Kidney (tissue), 13 donors: ENCODE measurements at regions not wholly inside any gene's neighbourhood (a gene's known extent, or its start where the extent isn't known, plus 50 kb on each side); places are given as distances from the start of the nearest gene placed in this dataset.

Experiments used
- DNase-seq, 5 donors: peaks; one replicate each; pipeline ENCODE4 v3.0.0-alpha.2; 2013 to 2020
- FAIRE-seq: peaks from 2 replicates; lab custom pipeline; 2012; peaks lifted over from hg19 to GRCh38; lab: Jason Lieb, UNC
- H3K27ac ChIP-seq, 2 donors: one replicate each; pipeline ENCODE4 v1.7.0; 2013; ENCODE audit warnings: low read depth in 2 of 2, low read length in 2 of 2, inconsistent platforms in 1 of 2
- H3K27me3 ChIP-seq: one replicate; pipeline ENCODE4 v1.7.1; 2013; ENCODE audit warnings: low read length, inconsistent platforms; ENCODE audit not compliant: control insufficient read depth, insufficient read depth
- H3K36me3 ChIP-seq, 3 donors: one replicate each; pipeline versions ENCODE4 v1.7.0 to v1.7.1; 2013; ENCODE audit warnings: low read length in 3 of 3, control low read depth in 1 of 3, inconsistent platforms in 1 of 3; ENCODE audit not compliant: insufficient read depth in 3 of 3, control insufficient read depth in 2 of 3
- H3K4me1 ChIP-seq, 3 donors: one replicate each; pipeline versions ENCODE4 v1.7.0 to v1.7.1; 2013; ENCODE audit warnings: low read length in 3 of 3, inconsistent platforms in 1 of 3, low read depth in 1 of 3; ENCODE audit not compliant: control insufficient read depth in 2 of 3, insufficient read depth in 2 of 3
- H3K4me3 ChIP-seq, 3 donors: one replicate each; pipeline versions ENCODE4 v1.7.0 to v1.8.1; 2013; ENCODE audit warnings: low read length in 3 of 3, control low read depth in 1 of 3, inconsistent platforms in 1 of 3
- H3K9ac ChIP-seq, 3 donors: one replicate each; pipeline versions ENCODE4 v1.7.0 to v1.7.1; 2013; ENCODE audit warnings: low read length in 3 of 3, control low read depth in 1 of 3, inconsistent platforms in 1 of 3
- H3K9me3 ChIP-seq, 3 donors: one replicate each; pipeline versions ENCODE4 v1.7.0 to v1.7.1; 2013; ENCODE audit warnings: low read length in 3 of 3, control low read depth in 1 of 3, inconsistent platforms in 1 of 3; ENCODE audit not compliant: control insufficient read depth in 2 of 3, insufficient read depth in 1 of 3
- CTCF ChIP-seq: IDR thresholded peaks from 3 replicates; pipeline ENCODE4 v1.5.1; 2012; ENCODE audit warnings: mild to moderate bottlenecking, moderate library complexity, borderline replicate concordance; ENCODE audit not compliant: insufficient read depth; ENCODE audit errors: extremely low read depth
- intact Hi-C: fragments of 100-400 bp; cut with DNase I; formaldehyde crosslinking; loops from one replicate; pipeline ENCODE4 v1.11.1; 2022
- donor health status: control.
- donor health status: control.
- donor health status: control.
- donor health status: control.
- donor health status: control.
- donor health status: DM: yes; HTN: yes; CAD: no.
- donor health status: Normal renal cell carcinoma (clear cell type).

DNA sequence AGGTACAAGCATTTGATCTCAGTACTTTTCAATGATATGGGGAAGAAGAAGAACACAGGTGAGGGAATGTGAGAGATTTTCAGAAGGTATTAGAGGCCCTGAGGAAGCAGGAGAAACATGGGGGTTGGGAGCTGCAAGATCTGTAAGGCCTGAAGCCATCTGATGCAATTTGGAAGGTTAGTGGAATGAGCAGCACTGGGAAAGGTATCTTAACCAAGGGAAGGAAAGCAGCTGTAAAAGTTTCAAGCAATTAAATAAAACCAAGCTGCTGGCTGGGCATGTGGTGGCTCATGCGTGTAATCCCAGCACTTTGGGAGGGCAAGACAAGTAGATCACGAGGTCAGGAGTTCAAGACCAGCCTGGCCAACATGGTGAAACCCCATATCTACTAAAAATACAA is 104.4 kb upstream of the PARP11 start:
- intact Hi-C loops, result no loop called here
- Histone ChIP-seq H3K4me1 (no peaks in the 10 kb centered on the region), H3K36me3 (no peaks in the 10 kb centered on the region), H3K27ac (no peak overlapping the region), H3K27me3 (no peaks in the 10 kb centered on the region), H3K9me3 (peaks cover 0 to 3% (median 0%) of the 10 kb centered on the region in 3 donors), H3K4me3 (no peak overlapping the region), H3K9ac (no peak overlapping the region)
- DNase-seq, result no peak
- TF ChIP-seq CTCF, result no peak
- no peak for FAIRE-seq

DNA sequence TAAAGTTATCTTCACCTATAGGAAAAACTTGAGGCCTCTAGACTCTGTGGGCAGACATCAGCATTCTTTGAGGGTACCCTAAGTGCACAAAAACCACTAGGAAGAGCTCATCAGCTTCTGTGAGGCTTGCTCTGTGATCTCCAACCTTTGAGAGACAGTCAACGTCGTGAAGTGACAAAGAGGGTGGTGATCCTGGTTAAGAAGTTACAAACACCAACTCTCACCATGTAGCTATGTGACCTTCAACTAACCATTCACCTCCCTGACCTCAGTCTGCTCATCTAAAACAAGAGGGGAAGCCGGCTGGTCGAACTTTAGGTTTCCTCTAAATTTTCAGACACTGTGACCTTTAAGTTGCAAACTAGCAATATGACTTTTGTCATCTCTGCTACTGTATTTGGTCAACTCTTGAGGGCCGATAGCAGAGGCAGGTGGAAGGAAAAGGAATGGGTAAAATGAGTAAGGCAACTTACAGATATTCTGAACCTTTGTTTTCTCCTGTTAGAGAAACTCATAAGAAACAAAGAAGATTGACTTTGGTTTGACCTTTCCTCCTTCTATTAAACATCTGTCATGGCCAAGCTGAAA is 103.2 kb upstream of the PARP11 start:
- intact Hi-C loops, result no loop called here
- no peaks in the 10 kb centered on the region for H3K4me1 ChIP-seq
- peaks cover 0 to 3% (median 0%) of the 10 kb centered on the region in 3 donors for H3K9me3 ChIP-seq
- no peak overlapping the region for H3K9ac ChIP-seq
- H3K27me3 ChIP-seq, result no peaks in the 10 kb centered on the region
- DNase-seq (no peak), FAIRE-seq (no peak)
- TF ChIP-seq CTCF, result no peak
- H3K36me3 ChIP-seq, result no peaks in the 10 kb centered on the region
- no peak overlapping the region for H3K4me3 ChIP-seq
- H3K27ac ChIP-seq, result no peak overlapping the region

DNA sequence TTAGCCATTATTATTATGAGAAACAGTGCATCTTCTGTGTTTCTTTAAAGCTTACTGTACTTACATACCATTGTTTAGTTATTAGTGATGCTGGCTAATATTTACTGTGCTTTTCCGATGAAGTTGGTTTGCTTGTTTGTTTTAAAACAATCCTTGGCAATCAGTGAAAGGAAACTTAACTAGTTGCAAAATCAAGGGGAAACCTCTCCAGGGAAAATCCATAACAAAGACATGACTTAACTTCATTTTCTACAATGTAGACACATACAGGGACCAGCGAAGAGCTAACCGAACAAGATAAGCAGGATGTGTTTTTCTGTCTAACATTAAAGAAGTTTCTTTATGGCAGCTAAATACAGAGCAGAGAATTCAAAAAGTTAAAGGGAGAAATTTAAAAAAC is 102.5 kb upstream of the PARP11 start:
- no peak for TF ChIP-seq CTCF
- DNase-seq (no peak), FAIRE-seq (no peak)
- Histone ChIP-seq H3K4me3 (no peak overlapping the region), H3K9ac (no peak overlapping the region), H3K36me3 (no peaks in the 10 kb centered on the region), H3K27me3 (no peaks in the 10 kb centered on the region), H3K9me3 (peaks cover 0 to under 1% (median 0%) of the 10 kb centered on the region in 3 donors), H3K4me1 (no peaks in the 10 kb centered on the region), H3K27ac (no peak overlapping the region)
- intact Hi-C loops, result no loop called here

GRCh38 chr12:3974883-3975282 is 101.7 kb upstream of the PARP11 start:
- Histone ChIP-seq H3K36me3 (no peaks in the 10 kb centered on the region), H3K9me3 (no peaks in the 10 kb centered on the region), H3K27ac (no peak overlapping the region), H3K4me1 (no peaks in the 10 kb centered on the region), H3K9ac (no peak overlapping the region), H3K27me3 (no peaks in the 10 kb centered on the region), H3K4me3 (no peak overlapping the region)
- TF ChIP-seq CTCF, result no peak
- intact Hi-C loops, result no loop called here
- FAIRE-seq, result no peak
- no peak for DNase-seq
